Endothelial cell of umbilical vein (primary cell): ENCODE measurements at regions not wholly inside any gene's neighbourhood (a gene's known extent, or its start where the extent isn't known, plus 50 kb on each side); places are given as distances from the start of the nearest gene placed in this dataset.

ENCODE experiments used
- BruUV-seq: library from RNA; stranded (reverse); fragments of 400-500 nt; replicated peaks from 2 replicates; lab custom pipeline; 2021; lab: Mats Ljungman, UMichigan
- CTCF ChIA-PET: fragments of 300-600, 350-600 bp; sonication (Branson Sonifier 250); formaldehyde crosslinking; loops from one replicate; lab custom pipeline; 2021; ENCODE audit warnings: antibody characterized with exemption, inconsistent platforms; lab: Charles Lee
- POLR2A ChIA-PET: fragments of 300-600, 350-600 bp; sonication (Branson Sonifier 250); formaldehyde crosslinking; loops from one replicate; lab custom pipeline; 2021; ENCODE audit warnings: antibody characterized with exemption, inconsistent platforms; lab: Charles Lee
- DNase-seq: peaks from one replicate; pipeline ENCODE4 v3.0.0-alpha.2; 2011; ENCODE audit warnings: low read depth, low spot score
- FAIRE-seq: peaks from 2 replicates; lab custom pipeline; 2011; peaks lifted over from hg19 to GRCh38; lab: Jason Lieb, UNC
- H2AFZ ChIP-seq: 2 replicates; pipeline ENCODE4 v1.6.0; 2012; ENCODE audit warnings: low read depth, low read length, control low read depth, inconsistent platforms
- H3K27ac ChIP-seq: 2 replicates; pipeline ENCODE4 v1.5.1; 2011; ENCODE audit warnings: low read depth, mild to moderate bottlenecking, control low read depth, low read length, moderate library complexity; ENCODE audit not compliant: insufficient read depth
- H3K27me3 ChIP-seq, 2 experiments: 2 replicates each; pipeline versions ENCODE4 v1.6.0 to v1.6.1; 2011; ENCODE audit warnings: low read length in 2 of 2, mixed read lengths in 1 of 2; ENCODE audit not compliant: control insufficient read depth in 2 of 2, insufficient read depth in 2 of 2
- H3K36me3 ChIP-seq, 2 experiments: 2 replicates in 1 of 2; 3 replicates in 1 of 2; pipeline ENCODE4 v1.5.1; 2011; ENCODE audit warnings: low read length in 2 of 2, mild to moderate bottlenecking in 1 of 2, moderate library complexity in 1 of 2; ENCODE audit not compliant: control insufficient read depth in 2 of 2, insufficient read depth in 2 of 2; ENCODE audit errors: extremely low read depth in 1 of 2
- H3K4me1 ChIP-seq: 3 replicates; pipeline ENCODE4 v1.5.1; 2011; ENCODE audit warnings: mild to moderate bottlenecking, low read length; ENCODE audit not compliant: control insufficient read depth, insufficient read depth; ENCODE audit errors: extremely low read depth
- H3K4me2 ChIP-seq: 2 replicates; pipeline ENCODE4 v1.6.1; 2011; ENCODE audit warnings: low read length, control low read depth, mixed read lengths; ENCODE audit not compliant: insufficient read depth
- H3K4me3 ChIP-seq, 3 experiments: fragments of 200-600 bp in 1 of 3; sonication (generic), shearing (Covaris generic) in 1 of 3; replicated peaks in 1 of 3; 2 replicates each; pipeline ENCODE4 v1.5.1; 2011 to 2016; ENCODE audit warnings: control low read depth in 3 of 3, low read length in 3 of 3, mild to moderate bottlenecking in 2 of 3, inconsistent platforms in 1 of 3, low read depth in 1 of 3, moderate library complexity in 1 of 3; ENCODE audit not compliant: insufficient read depth in 1 of 3
- H3K79me2 ChIP-seq: 2 replicates; pipeline ENCODE4 v1.6.0; 2012; ENCODE audit warnings: low read length, inconsistent platforms; ENCODE audit not compliant: control insufficient read depth, insufficient read depth
- H3K9ac ChIP-seq: replicated peaks from 2 replicates; pipeline ENCODE3; 2011; ENCODE audit warnings: low read length, control low read depth; ENCODE audit not compliant: insufficient read depth; ENCODE audit errors: extremely low read depth
- H3K9me1 ChIP-seq: replicated peaks from 3 replicates; pipeline ENCODE4 v1.6.0; 2011; ENCODE audit warnings: mild to moderate bottlenecking, low read length; ENCODE audit not compliant: control insufficient read depth, insufficient read depth; ENCODE audit errors: extremely low read depth
- H3K9me3 ChIP-seq: replicated peaks from 2 replicates; pipeline ENCODE4 v1.5.1; 2012; ENCODE audit warnings: low read length, inconsistent platforms; ENCODE audit not compliant: control insufficient read depth, insufficient read depth
- H4K20me1 ChIP-seq: replicated peaks from 2 replicates; pipeline ENCODE3; 2011; ENCODE audit warnings: mild to moderate bottlenecking, low read length; ENCODE audit not compliant: control insufficient read depth, insufficient read depth; ENCODE audit errors: extremely low read depth
- CTCF ChIP-seq, 2 donors: IDR thresholded peaks; 1 replicate in 1 of 2; 2 replicates in 1 of 2; pipeline ENCODE4 v1.5.1; 2011; ENCODE audit warnings: low read length in 2 of 2, mild to moderate bottlenecking in 2 of 2, moderate library complexity in 2 of 2, control low read depth in 1 of 2, inconsistent platforms in 1 of 2, low read depth in 1 of 2; ENCODE audit not compliant: insufficient read depth in 1 of 2; ENCODE audit errors: extremely low read depth in 1 of 2
- EZH2 ChIP-seq: IDR thresholded peaks from 2 replicates; pipeline ENCODE4 v1.6.1; 2012; ENCODE audit warnings: borderline replicate concordance, low read depth, mild to moderate bottlenecking, moderate library complexity, low read length, inconsistent platforms; ENCODE audit not compliant: severe bottlenecking
- FOS ChIP-seq: IDR thresholded peaks from 2 replicates; pipeline ENCODE4 v1.6.1; 2011; ENCODE audit warnings: mild to moderate bottlenecking, low read length, moderate library complexity, borderline replicate concordance; ENCODE audit not compliant: insufficient read depth
- GATA2 ChIP-seq: IDR thresholded peaks from 2 replicates; pipeline ENCODE4 v1.7.0; 2011; ENCODE audit warnings: low read depth, mild to moderate bottlenecking, moderate library complexity, mixed read lengths, low read length; ENCODE audit not compliant: insufficient read length, insufficient read depth
- JUN ChIP-seq: IDR thresholded peaks from 2 replicates; pipeline ENCODE4 v1.6.1; 2011; ENCODE audit warnings: borderline replicate concordance, low read depth; ENCODE audit not compliant: insufficient read length, insufficient read depth
- MYC ChIP-seq: IDR thresholded peaks from one replicate; pipeline ENCODE4 v1.6.1; 2011; ENCODE audit warnings: mild to moderate bottlenecking, low read depth, low read length
- POLR2A ChIP-seq: IDR thresholded peaks from 2 replicates; pipeline ENCODE4 v1.6.1; 2012; ENCODE audit warnings: low read depth, mild to moderate bottlenecking, control low read depth, low read length
- POLR2AphosphoS5 ChIP-seq: IDR thresholded peaks from 2 replicates; pipeline ENCODE4 v1.6.1; 2012; ENCODE audit warnings: low read depth, mild to moderate bottlenecking, control low read depth, low read length, moderate library complexity; ENCODE audit not compliant: insufficient read depth
- dilution Hi-C: fragments of 300-500 bp; cut with MboI; formaldehyde crosslinking; loops from one replicate; pipeline ENCODE4 v1.15.0; 2019; ENCODE audit warnings: low sequenced_read_pairs; ENCODE audit not compliant: extremely low pct_ligation_motif_present
- intact Hi-C: fragments of 100-400 bp; cut with micrococcal nuclease; formaldehyde crosslinking; loops from one replicate; pipeline ENCODE4 v1.10.0; 2022
- TF ChIP-seq, protein P1 (sequence below): IDR thresholded peaks from 2 replicates; pipeline ENCODE4 v1.6.1; 2011; ENCODE audit not compliant: insufficient read depth, insufficient read length

DNA sequence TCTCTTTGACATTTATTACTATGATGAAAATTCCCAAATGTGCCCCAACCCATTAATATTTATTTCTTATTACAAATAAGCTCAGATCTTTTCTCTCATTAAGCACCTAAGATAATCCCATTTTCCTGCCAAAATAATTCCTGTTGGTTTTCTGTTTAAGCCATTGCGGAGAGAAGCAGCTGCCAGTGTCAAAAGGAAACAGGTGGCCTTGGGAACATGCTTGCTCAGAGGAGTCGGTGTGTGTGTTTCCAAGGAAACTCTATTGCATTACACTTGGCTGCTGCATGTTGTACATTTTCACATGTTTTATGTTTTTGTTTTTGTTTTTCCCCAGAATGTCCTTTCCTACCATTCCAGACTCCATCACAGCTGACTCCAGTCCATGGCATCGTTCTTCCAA is 56.4 kb downstream of the CD24 start:
- no peak for FAIRE-seq
- CTCF ChIA-PET = no interaction called here

GRCh38 chr6:106916891-106917290 is 57.6 kb downstream of the CD24 start:
- H3K79me2 ChIP-seq = no peaks in the 10 kb centered on the region
- H2AFZ ChIP-seq = no peak overlapping the region
- POLR2A ChIA-PET = no interaction called here
- H3K9ac ChIP-seq = no peak overlapping the region
- H4K20me1 ChIP-seq = no peaks in the 10 kb centered on the region
- H3K4me2 ChIP-seq = no peak overlapping the region
- TF ChIP-seq GATA2 (no peak), POLR2AphosphoS5 (no peak), EZH2 (no peak), FOS (no peak), MYC (no peak), CTCF (IDR thresholded peaks at IDR 0.05; ENCODE audit: extremely low read depth in 1 of 2, insufficient read depth in 1 of 2, low read depth in 1 of 2, low read length in 2 of 2) (no peak), JUN (no peak), POLR2A (no peak)
- TF ChIP-seq, protein P1, sequence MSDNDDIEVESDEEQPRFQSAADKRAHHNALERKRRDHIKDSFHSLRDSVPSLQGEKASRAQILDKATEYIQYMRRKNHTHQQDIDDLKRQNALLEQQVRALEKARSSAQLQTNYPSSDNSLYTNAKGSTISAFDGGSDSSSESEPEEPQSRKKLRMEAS = no peak
- CTCF ChIA-PET = no interaction called here
- H3K27ac ChIP-seq = no peak overlapping the region
- intact Hi-C loops (no loop called here), dilution Hi-C loops (no loop called here)
- DNase-seq (no peak), FAIRE-seq (no peak)
- no peaks in the 10 kb centered on the region for H3K27me3 ChIP-seq
- no peaks in the 10 kb centered on the region for H3K36me3 ChIP-seq
- no peaks in the 10 kb centered on the region for H3K4me1 ChIP-seq
- H3K4me3 ChIP-seq = no peak overlapping the region
- H3K9me1 ChIP-seq = no peaks in the 10 kb centered on the region
- H3K9me3 ChIP-seq = no peaks in the 10 kb centered on the region
- no TSS peak for BruUV-seq

More for the DNA sequence above, 56.4 kb downstream of the CD24 start:
- Histone ChIP-seq H3K4me1 (no peaks in the 10 kb centered on the region), H3K36me3 (no peaks in the 10 kb centered on the region), H3K27ac (no peak overlapping the region), H2AFZ (no peak overlapping the region), H3K9me3 (no peaks in the 10 kb centered on the region), H3K4me2 (no peak overlapping the region), H3K4me3 (no peak overlapping the region), H3K27me3 (no peaks in the 10 kb centered on the region), H4K20me1 (no peaks in the 10 kb centered on the region), H3K9ac (no peak overlapping the region), H3K9me1 (no peaks in the 10 kb centered on the region), H3K79me2 (no peaks in the 10 kb centered on the region)
- intact Hi-C loops (no loop called here), dilution Hi-C loops (no loop called here)
- no peak for DNase-seq
- no peak for TF ChIP-seq CTCF (IDR thresholded peaks at IDR 0.05; ENCODE audit: extremely low read depth in 1 of 2, insufficient read depth in 1 of 2, low read depth in 1 of 2, low read length in 2 of 2)
- BruUV-seq = no TSS peak
- POLR2A ChIA-PET = no interaction called here
